WTC11 (cell line): ENCODE measurements at regions not wholly inside any gene's neighbourhood (a gene's known extent, or its start where the extent isn't known, plus 50 kb on each side); places are given as distances from the start of the nearest gene placed in this dataset.
A peak's percentile ranks its signal among the peaks of the same experiment; 100 is the strongest.

Experiments used
- ATAC-seq: fragments of 200-7000 bp; cut with Tn5 transposase; 2 replicates; pipeline ENCODE4 v1.10.0; 2021; ENCODE audit warnings: mild to moderate bottlenecking, moderate library complexity
- CTCF ChIA-PET: fragments of 300-600 bp; sonication (Branson Sonifier 250); formaldehyde crosslinking; loops from one replicate; lab custom pipeline; 2021; ENCODE audit warnings: antibody characterized with exemption; lab: Charles Lee
- POLR2A ChIA-PET: fragments of 350-600 bp; sonication (Branson Sonifier 250); formaldehyde crosslinking; loops from one replicate; lab custom pipeline; 2021; ENCODE audit warnings: antibody characterized with exemption; lab: Charles Lee
- DNase-seq: peaks from one replicate; pipeline ENCODE4 v3.0.0; 2021; ENCODE audit warnings: low spot score
- H3K27ac Mint-ChIP-seq: 2 replicates; pipeline ENCODE4 v1.8.0; 2021; ENCODE audit warnings: mixed read lengths
- H3K27me3 Mint-ChIP-seq: 2 replicates; pipeline ENCODE4 v1.8.0; 2021; ENCODE audit warnings: low read depth, mild to moderate bottlenecking, moderate library complexity, mixed read lengths
- H3K36me3 Mint-ChIP-seq: 2 replicates; pipeline ENCODE4 v1.8.0; 2021; ENCODE audit warnings: mixed read lengths
- H3K4me1 Mint-ChIP-seq: 2 replicates; pipeline ENCODE4 v1.8.0; 2022; ENCODE audit warnings: mixed read lengths
- H3K4me3 Mint-ChIP-seq: 2 replicates; pipeline ENCODE4 v1.8.0; 2021; ENCODE audit warnings: mild to moderate bottlenecking, moderate library complexity, mixed read lengths
- H3K9me3 Mint-ChIP-seq: 2 replicates; pipeline ENCODE4 v1.8.0; 2021; ENCODE audit warnings: mixed read lengths
- ATF1 ChIP-seq: sonication (generic); formaldehyde crosslinking; IDR thresholded peaks from 2 replicates; pipeline ENCODE4 v1.8.1; 2023; ENCODE audit warnings: mild to moderate bottlenecking, moderate library complexity, missing genetic modification reagents
- ATF3 ChIP-seq: sonication (generic); formaldehyde crosslinking; conservative IDR thresholded peaks from 2 replicates; pipeline ENCODE4 v1.8.1; 2022; ENCODE audit warnings: mild to moderate bottlenecking, missing genetic modification reagents
- CBFB ChIP-seq: sonication (generic); formaldehyde crosslinking; IDR thresholded peaks from 2 replicates; pipeline ENCODE4 v1.8.1; 2022; ENCODE audit warnings: mild to moderate bottlenecking, low read depth, missing genetic modification reagents
- ELF4 ChIP-seq: sonication (generic); formaldehyde crosslinking; IDR thresholded peaks from 2 replicates; pipeline ENCODE4 v1.8.1; 2022; ENCODE audit warnings: low read depth, mild to moderate bottlenecking, moderate library complexity, missing genetic modification reagents
- FOXJ3 ChIP-seq: sonication (generic); formaldehyde crosslinking; IDR thresholded peaks from 2 replicates; pipeline ENCODE4 v1.9.0; 2021; ENCODE audit warnings: missing genetic modification reagents, mild to moderate bottlenecking, borderline replicate concordance
- GRHL2 ChIP-seq: fragments of 250-450 bp; sonication (Bioruptor Pico); IDR thresholded peaks from 2 replicates; pipeline ENCODE4 v1.8.0; 2022; ENCODE audit warnings: mild to moderate bottlenecking, moderate library complexity; ENCODE audit not compliant: insufficient replicate concordance, severe bottlenecking
- HMGXB4 ChIP-seq: sonication (generic); formaldehyde crosslinking; IDR thresholded peaks from 2 replicates; pipeline ENCODE4 v1.8.1; 2023; ENCODE audit warnings: mild to moderate bottlenecking, moderate library complexity, missing genetic modification reagents
- IRF1 ChIP-seq: sonication (generic); formaldehyde crosslinking; IDR thresholded peaks from 2 replicates; pipeline ENCODE4 v1.8.0; 2023; ENCODE audit warnings: missing genetic modification reagents
- IRF2 ChIP-seq: sonication (generic); formaldehyde crosslinking; IDR thresholded peaks from 2 replicates; pipeline ENCODE4 v1.8.0; 2022; ENCODE audit warnings: low read depth, missing genetic modification reagents, borderline replicate concordance
- KAT7 ChIP-seq: sonication (generic); formaldehyde crosslinking; IDR thresholded peaks from 2 replicates; pipeline ENCODE4 v1.8.1; 2023; ENCODE audit warnings: missing genetic modification reagents, mild to moderate bottlenecking, borderline replicate concordance
- MAX ChIP-seq: sonication (generic); formaldehyde crosslinking; IDR thresholded peaks from 2 replicates; pipeline ENCODE4 v1.8.0; 2022; ENCODE audit warnings: mild to moderate bottlenecking, missing genetic modification reagents
- MXD4 ChIP-seq: fragments of 250-450 bp; sonication (Bioruptor Pico); IDR thresholded peaks from 2 replicates; pipeline ENCODE4 v1.8.0; 2021; ENCODE audit warnings: mild to moderate bottlenecking, moderate library complexity, borderline replicate concordance
- NFATC4 ChIP-seq: fragments of 250-450 bp; sonication (Bioruptor Pico); IDR thresholded peaks from 2 replicates; pipeline ENCODE4 v1.9.0; 2021; ENCODE audit warnings: mild to moderate bottlenecking
- NFE2L1 ChIP-seq: sonication (generic); formaldehyde crosslinking; IDR thresholded peaks from 2 replicates; pipeline ENCODE4 v1.8.1; 2023; ENCODE audit warnings: missing genetic modification reagents
- RORB ChIP-seq: fragments of 250-450 bp; sonication (Bioruptor Pico); IDR thresholded peaks from 2 replicates; pipeline ENCODE4 v1.9.0; 2021; ENCODE audit warnings: mild to moderate bottlenecking
- SMAD3 ChIP-seq: sonication (generic); formaldehyde crosslinking; IDR thresholded peaks from 2 replicates; pipeline ENCODE4 v1.8.0; 2022; ENCODE audit warnings: missing genetic modification reagents, mild to moderate bottlenecking, borderline replicate concordance
- SMAD4 ChIP-seq: sonication (generic); formaldehyde crosslinking; IDR thresholded peaks from 2 replicates; pipeline ENCODE4 v1.8.0; 2022; ENCODE audit warnings: mild to moderate bottlenecking, missing genetic modification reagents
- SOX15 ChIP-seq: fragments of 250-450 bp; sonication (Bioruptor Pico); IDR thresholded peaks from 2 replicates; pipeline ENCODE4 v1.9.0; 2021; ENCODE audit warnings: mild to moderate bottlenecking
- ZBTB21 ChIP-seq: sonication (generic); formaldehyde crosslinking; IDR thresholded peaks from 2 replicates; pipeline ENCODE4 v1.8.1; 2023; ENCODE audit warnings: mild to moderate bottlenecking, missing genetic modification reagents, borderline replicate concordance
- ZNF219 ChIP-seq: sonication (generic); formaldehyde crosslinking; IDR thresholded peaks from 2 replicates; pipeline ENCODE4 v1.8.0; 2023; ENCODE audit warnings: missing genetic modification reagents, mild to moderate bottlenecking, borderline replicate concordance
- ZNF512 ChIP-seq: sonication (generic); formaldehyde crosslinking; IDR thresholded peaks from 2 replicates; pipeline ENCODE4 v1.8.1; 2022; ENCODE audit warnings: missing genetic modification reagents, borderline replicate concordance
- TF ChIP-seq, protein P1 (sequence below): fragments of 250-450 bp; sonication (Bioruptor Pico); IDR thresholded peaks from 2 replicates; pipeline ENCODE4 v1.9.0; 2021; ENCODE audit warnings: mild to moderate bottlenecking
- TF ChIP-seq, protein P2 (sequence below): sonication (generic); formaldehyde crosslinking; IDR thresholded peaks from 2 replicates; pipeline ENCODE4 v1.8.1; 2022; ENCODE audit warnings: low read depth, mild to moderate bottlenecking, moderate library complexity, missing genetic modification reagents, borderline replicate concordance

- H3K27me3 Mint-ChIP-seq, result no peaks in the 10 kb centered on the region
- H3K9me3 Mint-ChIP-seq, result peaks cover 6% of the 10 kb centered on the region; the same call in 1 of the 2 replicates
- no peak overlapping the region for H3K4me3 Mint-ChIP-seq
- CTCF ChIA-PET, result interaction anchor here (1.8 kb wide), 1 partner anchor 31 kb away, joined by 6 read pairs; no protein-coding TSS in a partner anchor
- peak overlapping the region; percentile 16; the same call in 1 of the 2 replicates for H3K27ac Mint-ChIP-seq
- DNase-seq, result no peak
- TF ChIP-seq ZNF219 (CRISPR knock-in tag) (no peak), RORB (CRISPR knock-in tag) (no peak), NFATC4 (no peak), SOX15 (CRISPR knock-in tag) (no peak), GRHL2 (CRISPR knock-in tag) (no peak), MAX (CRISPR knock-in tag) (no peak), ZBTB21 (no peak), FOXJ3 (no peak), IRF2 (CRISPR knock-in tag) (no peak), MXD4 (no peak), SMAD4 (no peak), ATF1 (CRISPR knock-in tag) (no peak), ZNF512 (CRISPR knock-in tag) (no peak), KAT7 (CRISPR knock-in tag) (no peak), IRF1 (CRISPR knock-in tag) (no peak)
- TF ChIP-seq, protein P1, sequence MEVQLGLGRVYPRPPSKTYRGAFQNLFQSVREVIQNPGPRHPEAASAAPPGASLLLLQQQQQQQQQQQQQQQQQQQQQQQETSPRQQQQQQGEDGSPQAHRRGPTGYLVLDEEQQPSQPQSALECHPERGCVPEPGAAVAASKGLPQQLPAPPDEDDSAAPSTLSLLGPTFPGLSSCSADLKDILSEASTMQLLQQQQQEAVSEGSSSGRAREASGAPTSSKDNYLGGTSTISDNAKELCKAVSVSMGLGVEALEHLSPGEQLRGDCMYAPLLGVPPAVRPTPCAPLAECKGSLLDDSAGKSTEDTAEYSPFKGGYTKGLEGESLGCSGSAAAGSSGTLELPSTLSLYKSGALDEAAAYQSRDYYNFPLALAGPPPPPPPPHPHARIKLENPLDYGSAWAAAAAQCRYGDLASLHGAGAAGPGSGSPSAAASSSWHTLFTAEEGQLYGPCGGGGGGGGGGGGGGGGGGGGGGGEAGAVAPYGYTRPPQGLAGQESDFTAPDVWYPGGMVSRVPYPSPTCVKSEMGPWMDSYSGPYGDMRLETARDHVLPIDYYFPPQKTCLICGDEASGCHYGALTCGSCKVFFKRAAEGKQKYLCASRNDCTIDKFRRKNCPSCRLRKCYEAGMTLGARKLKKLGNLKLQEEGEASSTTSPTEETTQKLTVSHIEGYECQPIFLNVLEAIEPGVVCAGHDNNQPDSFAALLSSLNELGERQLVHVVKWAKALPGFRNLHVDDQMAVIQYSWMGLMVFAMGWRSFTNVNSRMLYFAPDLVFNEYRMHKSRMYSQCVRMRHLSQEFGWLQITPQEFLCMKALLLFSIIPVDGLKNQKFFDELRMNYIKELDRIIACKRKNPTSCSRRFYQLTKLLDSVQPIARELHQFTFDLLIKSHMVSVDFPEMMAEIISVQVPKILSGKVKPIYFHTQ (CRISPR knock-in tag), result no peak
- TF ChIP-seq, protein P2, sequence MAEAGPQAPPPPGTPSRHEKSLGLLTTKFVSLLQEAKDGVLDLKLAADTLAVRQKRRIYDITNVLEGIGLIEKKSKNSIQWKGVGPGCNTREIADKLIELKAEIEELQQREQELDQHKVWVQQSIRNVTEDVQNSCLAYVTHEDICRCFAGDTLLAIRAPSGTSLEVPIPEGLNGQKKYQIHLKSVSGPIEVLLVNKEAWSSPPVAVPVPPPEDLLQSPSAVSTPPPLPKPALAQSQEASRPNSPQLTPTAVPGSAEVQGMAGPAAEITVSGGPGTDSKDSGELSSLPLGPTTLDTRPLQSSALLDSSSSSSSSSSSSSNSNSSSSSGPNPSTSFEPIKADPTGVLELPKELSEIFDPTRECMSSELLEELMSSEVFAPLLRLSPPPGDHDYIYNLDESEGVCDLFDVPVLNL (CRISPR knock-in tag), result no peak
- TF ChIP-seq, all 79 proteins: peak for 0
- Mint-ChIP-seq H3K36me3 (no peaks in the 10 kb centered on the region), H3K4me1 (peaks cover 15% of the 10 kb centered on the region)
- ATAC-seq, result no peak
- POLR2A ChIA-PET, result no interaction called here
These were observed 81.1 kb downstream of the CD200R1L start for GRCh38 chr3:112765531-112765930.

DNA sequence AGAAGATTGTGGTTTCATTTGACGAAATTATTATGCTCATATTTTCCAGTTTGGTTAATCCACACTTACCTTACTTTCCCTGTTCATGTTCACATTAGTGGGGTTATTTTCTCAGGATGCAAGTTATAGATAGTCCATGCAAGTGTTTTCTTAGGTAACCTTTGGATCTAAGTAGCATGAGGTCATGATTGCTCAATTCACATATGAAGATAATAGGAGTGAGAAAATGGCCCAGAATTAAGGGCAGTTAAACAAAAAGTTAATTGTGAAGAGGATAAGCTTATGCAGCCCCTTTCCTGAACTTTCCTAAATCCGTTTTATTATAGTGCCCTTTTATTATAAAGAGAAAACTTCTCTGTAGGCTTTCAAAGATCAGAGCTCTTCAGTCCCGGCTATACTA, 83.4 kb downstream of the CD200R1L start:
- POLR2A ChIA-PET, result no interaction called here
- Mint-ChIP-seq H3K4me3 (no peak overlapping the region), H3K4me1 (peaks cover 8% of the 10 kb centered on the region), H3K27ac (no peak overlapping the region), H3K36me3 (no peaks in the 10 kb centered on the region), H3K27me3 (no peaks in the 10 kb centered on the region), H3K9me3 (no peaks in the 10 kb centered on the region)
- ATAC-seq (no peak), DNase-seq (no peak)
- CTCF ChIA-PET, result interaction anchor here (0.7 kb wide), 1 partner anchor 28 kb away, joined by 4 read pairs; no protein-coding TSS in a partner anchor
- TF ChIP-seq NFATC4 (no peak), NFE2L1 (CRISPR knock-in tag) (no peak), SMAD3 (no peak), CBFB (no peak), HMGXB4 (CRISPR knock-in tag) (no peak), ELF4 (no peak), ATF3 (CRISPR knock-in tag) (no peak), RORB (CRISPR knock-in tag) (no peak)
- TF ChIP-seq, protein P2 (CRISPR knock-in tag), result no peak
